Stimulated activated CD8-positive, alpha-beta memory T cell treated with anti-CD3 and anti-CD28 coated beads, Interleukin-4, amount 100 ng/mL, for 4 hours (primary cell): ENCODE measurements at regions not wholly inside any gene's neighbourhood (a gene's known extent, or its start where the extent isn't known, plus 50 kb on each side); places are given as distances from the start of the nearest gene placed in this dataset.
"Not testable (repeated sequence)": the region's sequence is repeated elsewhere in the genome, so short reads cannot be mapped to it uniquely, and the experiment has no call there.

Experiments
- DNase-seq, 2 donors: peaks; one replicate each; pipeline ENCODE4 v3.0.0-alpha.2; 2020; ENCODE audit warnings: low read depth in 2 of 2, low spot score in 1 of 2

- DNase-seq, result no peak
Observed at GRCh38 chr5:82620957-82621600, 342.9 kb upstream of the RPS23 start.

- DNase-seq, result no peak
Observed at GRCh38 chr5:82619097-82619496, 340.9 kb upstream of the RPS23 start.

GRCh38 chr5:82614706-82615105 is 336.6 kb upstream of the RPS23 start:
- DNase-seq, result no peak

GRCh38 chr5:82613891-82614290 is 335.7 kb upstream of the RPS23 start:
- no peak for DNase-seq

- no peak for DNase-seq
Observed at GRCh38 chr5:82610686-82611085, 332.5 kb upstream of the RPS23 start.

DNA sequence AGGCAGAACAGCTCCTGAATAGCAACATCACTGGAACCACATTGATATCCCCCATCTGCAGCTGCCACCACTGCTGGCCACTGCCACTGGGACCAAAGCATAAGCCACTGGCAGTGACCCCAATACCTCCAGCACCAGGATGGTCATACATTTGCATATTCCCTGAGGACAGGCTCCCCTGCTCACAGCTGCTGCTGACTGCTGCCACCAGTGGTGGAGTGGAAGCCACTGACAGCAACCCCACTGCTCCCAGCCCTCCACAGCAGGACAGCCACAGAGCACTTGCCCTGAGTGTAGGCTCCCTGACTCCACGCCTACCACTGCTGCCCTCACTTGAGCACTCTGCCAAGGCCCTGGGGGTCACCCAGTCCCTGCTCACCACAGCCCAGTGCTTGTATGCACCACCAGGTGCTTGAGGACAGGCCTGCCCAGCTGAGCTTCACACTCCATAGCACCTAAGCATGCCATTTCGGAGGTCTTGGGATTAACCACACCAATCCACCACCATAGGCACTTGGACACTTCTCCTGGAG is 327.4 kb upstream of the RPS23 start:
- DNase-seq, result no peak

GRCh38 chr5:82603033-82603987 is 325.2 kb upstream of the RPS23 start:
- no peak for DNase-seq

- DNase-seq, result no peak
Observed at GRCh38 chr5:82601861-82602260, 323.7 kb upstream of the RPS23 start.

GRCh38 chr5:82601077-82601476 is 322.9 kb upstream of the RPS23 start:
- DNase-seq, result no peak

GRCh38 chr5:82599692-82600091 is 321.5 kb upstream of the RPS23 start:
- DNase-seq, result no peak

DNA sequence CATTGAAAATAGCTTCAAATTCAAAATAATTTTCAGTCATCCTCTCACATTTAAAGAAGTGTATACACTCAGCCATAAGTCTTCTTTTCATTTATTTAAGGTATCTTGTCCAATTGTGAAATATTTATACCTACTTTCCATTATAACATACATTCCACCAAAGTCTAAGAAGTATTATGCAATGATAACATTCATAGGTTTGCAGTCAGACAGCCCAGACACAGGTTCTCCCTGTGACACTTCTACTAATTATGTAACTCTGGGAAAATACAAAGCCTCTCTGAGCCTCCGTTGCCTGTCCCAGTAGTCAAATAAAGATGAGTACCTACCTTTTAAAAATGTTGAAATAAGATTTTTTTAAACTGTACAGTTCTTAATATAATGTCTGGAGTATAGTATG is 320.9 kb upstream of the RPS23 start:
- no peak for DNase-seq

DNA sequence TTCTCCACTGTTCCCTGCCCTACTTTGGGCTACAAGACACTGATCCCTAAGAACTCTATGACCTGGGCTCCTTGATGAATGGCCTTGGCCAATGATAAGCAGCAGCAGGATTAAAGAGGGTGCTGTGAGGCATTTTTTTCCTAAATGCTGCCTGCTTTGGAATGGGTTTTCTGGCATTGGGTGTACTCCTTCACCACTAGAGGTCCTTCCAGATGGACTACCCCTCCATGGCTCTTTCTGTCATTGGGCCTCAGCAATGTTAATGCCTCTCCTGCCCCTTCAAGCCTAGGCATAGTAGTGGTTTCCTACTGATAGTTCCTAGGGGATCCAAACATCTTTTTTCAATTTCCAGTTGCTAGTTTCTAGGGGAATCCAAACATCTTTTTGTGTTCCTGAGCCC is 319.3 kb upstream of the RPS23 start:
- no peak for DNase-seq

DNA sequence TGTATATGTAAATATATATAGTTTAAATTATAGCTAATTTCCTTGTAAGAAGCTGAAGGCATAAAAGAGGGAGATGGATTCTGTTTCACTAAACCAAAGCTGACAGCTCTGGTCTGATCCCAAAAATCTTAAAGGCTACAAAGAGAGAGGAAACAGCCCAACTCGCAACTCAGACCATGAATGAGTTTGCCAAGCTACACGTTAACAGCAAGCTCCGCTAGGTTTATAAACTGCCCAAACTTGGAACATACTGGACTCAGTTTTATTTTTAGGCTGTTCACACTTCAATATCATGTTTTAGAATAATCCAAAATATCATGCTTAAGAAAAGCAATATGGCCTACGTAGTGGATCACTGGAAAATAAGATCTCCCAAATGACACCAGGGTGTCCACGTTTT is 318.3 kb upstream of the RPS23 start:
- DNase-seq, result no peak

GRCh38 chr5:82595113-82595512 is 317.0 kb upstream of the RPS23 start:
- DNase-seq, result no peak

GRCh38 chr5:82594097-82594496 is 315.9 kb upstream of the RPS23 start:
- DNase-seq, result no peak

DNA sequence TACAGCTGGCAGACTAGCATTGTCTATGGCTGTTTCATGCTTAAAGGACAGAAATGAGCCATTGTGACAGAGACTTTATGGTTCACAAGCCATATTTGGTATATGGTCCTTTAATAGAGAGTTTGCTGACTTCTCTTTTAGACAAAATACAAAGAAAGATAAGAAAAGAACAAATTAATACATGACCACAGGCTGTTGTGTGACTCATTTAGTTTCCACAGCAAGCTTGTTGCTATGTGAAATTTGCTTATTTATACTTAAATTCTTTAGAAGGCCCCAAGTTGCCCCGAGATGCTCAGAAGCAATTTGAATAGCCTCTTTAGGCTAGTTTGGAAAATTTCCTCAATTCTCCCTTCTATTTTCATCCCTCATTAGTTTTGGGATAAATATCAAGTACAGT is 315.3 kb upstream of the RPS23 start:
- DNase-seq, result no peak

DNA sequence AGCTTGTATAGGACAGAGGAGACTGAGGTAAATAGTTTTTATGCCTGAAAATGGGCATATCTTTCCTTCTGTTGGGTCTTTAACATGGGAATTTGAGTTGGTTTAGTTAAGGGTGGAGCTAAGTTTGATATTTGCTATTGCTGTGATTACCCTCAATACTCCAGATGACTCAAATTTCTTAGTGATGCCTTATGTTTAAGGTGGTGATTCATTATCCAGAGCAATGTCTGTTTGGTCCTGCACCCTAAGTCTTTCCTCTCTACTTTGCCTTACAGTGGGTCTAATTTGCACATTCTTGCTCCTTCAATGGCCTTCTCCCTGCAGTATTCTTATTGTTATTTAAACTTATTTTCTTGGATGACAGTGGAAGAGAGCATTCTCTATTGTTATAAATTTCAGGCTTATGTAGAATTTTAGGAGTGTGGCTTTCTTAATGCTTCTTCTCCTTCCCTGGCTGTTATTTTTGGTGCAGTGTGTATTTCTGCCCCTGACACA is 312.9 kb upstream of the RPS23 start:
- no peak for DNase-seq

GRCh38 chr5:82590112-82590511 is 312.0 kb upstream of the RPS23 start:
- no peak for DNase-seq

GRCh38 chr5:82586661-82587310 is 308.6 kb upstream of the RPS23 start:
- DNase-seq, result no peak

- no peak for DNase-seq
Observed at GRCh38 chr5:82586181-82586580, 308.0 kb upstream of the RPS23 start.

- no peak for DNase-seq
Observed at GRCh38 chr5:82584631-82585030, 306.5 kb upstream of the RPS23 start.

GRCh38 chr5:82583331-82583730 is 305.2 kb upstream of the RPS23 start:
- not testable (repeated sequence) for DNase-seq
